ENCODE measurements at regions not wholly inside any gene's neighbourhood (a gene's known extent, or its start where the extent isn't known, plus 50 kb on each side); places are given as distances from the start of the nearest gene placed in this dataset.

- no peak for TF ChIP-seq EZH2 (IDR thresholded peaks at IDR 0.05; ENCODE audit: insufficient read depth, poor library complexity, severe bottlenecking)
- no peak for TF ChIP-seq EZH2phosphoT487 (IDR thresholded peaks at IDR 0.05; ENCODE audit: insufficient read depth, low read depth)
These were observed 126.9 kb downstream of the KCNS3 start for GRCh38 chr2:18005411-18005810.

Measured in GM23248 (cell line).